HG03095 (cell line): ENCODE measurements at regions not wholly inside any gene's neighbourhood (a gene's known extent, or its start where the extent isn't known, plus 50 kb on each side); places are given as distances from the start of the nearest gene placed in this dataset.
"Not testable (repeated sequence)": the region's sequence is repeated elsewhere in the genome, so short reads cannot be mapped to it uniquely, and the experiment has no call there.

Experiments used
- ATAC-seq: cut with Tn5 transposase; IDR thresholded peaks from one replicate; pipeline ENCODE4 v1.9.1; 2021; ENCODE audit warnings: moderate library complexity; ENCODE audit not compliant: unreplicated experiment

GRCh38 chr13:38283346-38283745, 66.3 kb upstream of the UFM1 start:
- no peak for ATAC-seq

GRCh38 chr13:38265132-38265497, 84.5 kb upstream of the UFM1 start:
- no peak for ATAC-seq

- no peak for ATAC-seq
Observed at GRCh38 chr13:38264363-38265131, 85.1 kb upstream of the UFM1 start.

GRCh38 chr13:38262211-38262610, 87.4 kb upstream of the UFM1 start:
- ATAC-seq = no peak

GRCh38 chr13:38255600-38255999, 94.1 kb upstream of the UFM1 start:
- ATAC-seq = no peak

- no peak for ATAC-seq
Observed at GRCh38 chr13:38239874-38240273, 109.8 kb upstream of the UFM1 start.

GRCh38 chr13:38228322-38228721, 121.3 kb upstream of the UFM1 start:
- no peak for ATAC-seq

GRCh38 chr13:38226496-38226895, 123.2 kb upstream of the UFM1 start:
- no peak for ATAC-seq

- no peak for ATAC-seq
Observed at GRCh38 chr13:38223089-38223488, 126.6 kb upstream of the UFM1 start.

GRCh38 chr13:38221120-38221519, 128.5 kb upstream of the UFM1 start:
- ATAC-seq = not testable (repeated sequence)

- no peak for ATAC-seq
Observed at GRCh38 chr13:38216181-38216580, 133.5 kb upstream of the UFM1 start.

- ATAC-seq = no peak
Observed at GRCh38 chr13:38213314-38213713, 136.3 kb upstream of the UFM1 start.

GRCh38 chr13:38210928-38211596, 138.6 kb upstream of the UFM1 start:
- no peak for ATAC-seq

GRCh38 chr13:38204556-38204955, 145.1 kb upstream of the UFM1 start:
- no peak for ATAC-seq

GRCh38 chr13:38202740-38203139, 146.9 kb upstream of the UFM1 start:
- ATAC-seq = no peak

- ATAC-seq = no peak
Observed at GRCh38 chr13:38191016-38191415, 158.6 kb upstream of the UFM1 start.

GRCh38 chr13:38180670-38181069, 169.0 kb upstream of the UFM1 start:
- ATAC-seq = no peak

- ATAC-seq = no peak
Observed at GRCh38 chr13:38180126-38180525, 169.5 kb upstream of the UFM1 start.

- no peak for ATAC-seq
Observed at GRCh38 chr13:38176664-38177063, 173.0 kb upstream of the UFM1 start.

GRCh38 chr13:38173403-38173802, 176.2 kb upstream of the UFM1 start:
- no peak for ATAC-seq

GRCh38 chr13:38167164-38167822, 182.4 kb upstream of the UFM1 start:
- peak; percentile 95 for ATAC-seq

GRCh38 chr13:38166116-38166515, 183.5 kb upstream of the UFM1 start:
- ATAC-seq = no peak
